DND-41 (cell line): ENCODE measurements at regions not wholly inside any gene's neighbourhood (a gene's known extent, or its start where the extent isn't known, plus 50 kb on each side); places are given as distances from the start of the nearest gene placed in this dataset.

Experiments
- CTCF ChIP-seq: IDR thresholded peaks from 2 replicates; pipeline ENCODE4 v1.5.1; 2012; ENCODE audit warnings: borderline replicate concordance, low read length, moderate library complexity, mild to moderate bottlenecking; ENCODE audit not compliant: poor library complexity, severe bottlenecking; ENCODE audit errors: extremely low read depth
- EZH2 ChIP-seq: IDR thresholded peaks from 3 replicates; pipeline ENCODE4 v1.6.1; 2012; ENCODE audit warnings: borderline replicate concordance, low read depth, mild to moderate bottlenecking, moderate library complexity, low read length, inconsistent platforms; ENCODE audit not compliant: severe bottlenecking

GRCh38 chr2:855177-855576 is 95.5 kb upstream of the SNTG2 start:
- no peak for TF ChIP-seq CTCF
- no peak for TF ChIP-seq EZH2
